ENCODE measurements at regions not wholly inside any gene's neighbourhood (a gene's known extent, or its start where the extent isn't known, plus 50 kb on each side); places are given as distances from the start of the nearest gene placed in this dataset.
"Not testable (repeated sequence)": the region's sequence is repeated elsewhere in the genome, so short reads cannot be mapped to it uniquely, and the experiment has no call there.

GRCh38 chr4:66567551-66567950 is 897.3 kb upstream of the EPHA5 start:
- POLR2A ChIA-PET = no interaction called here
- CTCF ChIA-PET = no interaction called here
- no peak for DNase-seq (ENCODE audit: low read depth, low spot score)
- Histone ChIP-seq H3K4me3 (ENCODE audit: low read depth, low read length) (no peak overlapping the region), H3K27ac (ENCODE audit: low read depth, low read length) (no peak overlapping the region), H3K27me3 (ENCODE audit: control insufficient read depth, insufficient read depth, low read length) (no peaks in the 10 kb centered on the region), H3K9me3 (ENCODE audit: control insufficient read depth, insufficient read depth, low read length) (0 out of 2 replicates have a peak, but pooled peaks cover 4% of the 10 kb centered on the region)
- no peak for TF ChIP-seq CTCF (IDR thresholded peaks at IDR 0.05; ENCODE audit: low read depth, low read length)

GRCh38 chr4:66565801-66566200 is 895.5 kb upstream of the EPHA5 start:
- no peak overlapping the region for H3K27ac ChIP-seq (ENCODE audit: low read depth, low read length)
- DNase-seq (ENCODE audit: low read depth, low spot score) = no peak
- POLR2A ChIA-PET = no interaction called here
- no peaks in the 10 kb centered on the region for H3K27me3 ChIP-seq (ENCODE audit: control insufficient read depth, insufficient read depth, low read length)
- peaks cover 8% of the 10 kb centered on the region; the same call in 1 of the 2 replicates for H3K9me3 ChIP-seq (ENCODE audit: control insufficient read depth, insufficient read depth, low read length)
- H3K4me3 ChIP-seq (ENCODE audit: low read depth, low read length) = no peak overlapping the region
- TF ChIP-seq CTCF (IDR thresholded peaks at IDR 0.05; ENCODE audit: low read depth, low read length) = no peak
- CTCF ChIA-PET = no interaction called here

GRCh38 chr4:66564901-66565651 is 894.8 kb upstream of the EPHA5 start:
- CTCF ChIA-PET = no interaction called here
- no peak for DNase-seq (ENCODE audit: low read depth, low spot score)
- no peaks in the 10 kb centered on the region for H3K27me3 ChIP-seq (ENCODE audit: control insufficient read depth, insufficient read depth, low read length)
- no peak overlapping the region for H3K27ac ChIP-seq (ENCODE audit: low read depth, low read length)
- H3K9me3 ChIP-seq (ENCODE audit: control insufficient read depth, insufficient read depth, low read length) = peaks cover 8% of the 10 kb centered on the region; the same call in 1 of the 2 replicates
- POLR2A ChIA-PET = no interaction called here
- H3K4me3 ChIP-seq (ENCODE audit: low read depth, low read length) = no peak overlapping the region
- TF ChIP-seq CTCF (IDR thresholded peaks at IDR 0.05; ENCODE audit: low read depth, low read length) = no peak

- no peak overlapping the region for H3K4me3 ChIP-seq (ENCODE audit: low read depth, low read length)
- H3K27me3 ChIP-seq (ENCODE audit: control insufficient read depth, insufficient read depth, low read length) = no peaks in the 10 kb centered on the region
- ChIA-PET CTCF (no interaction called here), POLR2A (no interaction called here)
- no peak for DNase-seq (ENCODE audit: low read depth, low spot score)
- no peak overlapping the region for H3K27ac ChIP-seq (ENCODE audit: low read depth, low read length)
- no peak for TF ChIP-seq CTCF (IDR thresholded peaks at IDR 0.05; ENCODE audit: low read depth, low read length)
- peaks cover 8% of the 10 kb centered on the region; the same call in 1 of the 2 replicates for H3K9me3 ChIP-seq (ENCODE audit: control insufficient read depth, insufficient read depth, low read length)
These were observed 892.1 kb upstream of the EPHA5 start for GRCh38 chr4:66562276-66562806.

GRCh38 chr4:66561465-66562053 is 891.3 kb upstream of the EPHA5 start:
- H3K9me3 ChIP-seq (ENCODE audit: control insufficient read depth, insufficient read depth, low read length) = peaks cover 11% of the 10 kb centered on the region
- DNase-seq (ENCODE audit: low read depth, low spot score); CTCF ChIA-PET; H3K4me3 ChIP-seq (ENCODE audit: low read depth, low read length); H3K27ac ChIP-seq (ENCODE audit: low read depth, low read length); H3K27me3 ChIP-seq (ENCODE audit: control insufficient read depth, insufficient read depth, low read length); POLR2A ChIA-PET: not testable (repeated sequence)

Data from AG04450 (cell line).